ENCODE measurements at regions not wholly inside any gene's neighbourhood (a gene's known extent, or its start where the extent isn't known, plus 50 kb on each side); places are given as distances from the start of the nearest gene placed in this dataset.

DNA sequence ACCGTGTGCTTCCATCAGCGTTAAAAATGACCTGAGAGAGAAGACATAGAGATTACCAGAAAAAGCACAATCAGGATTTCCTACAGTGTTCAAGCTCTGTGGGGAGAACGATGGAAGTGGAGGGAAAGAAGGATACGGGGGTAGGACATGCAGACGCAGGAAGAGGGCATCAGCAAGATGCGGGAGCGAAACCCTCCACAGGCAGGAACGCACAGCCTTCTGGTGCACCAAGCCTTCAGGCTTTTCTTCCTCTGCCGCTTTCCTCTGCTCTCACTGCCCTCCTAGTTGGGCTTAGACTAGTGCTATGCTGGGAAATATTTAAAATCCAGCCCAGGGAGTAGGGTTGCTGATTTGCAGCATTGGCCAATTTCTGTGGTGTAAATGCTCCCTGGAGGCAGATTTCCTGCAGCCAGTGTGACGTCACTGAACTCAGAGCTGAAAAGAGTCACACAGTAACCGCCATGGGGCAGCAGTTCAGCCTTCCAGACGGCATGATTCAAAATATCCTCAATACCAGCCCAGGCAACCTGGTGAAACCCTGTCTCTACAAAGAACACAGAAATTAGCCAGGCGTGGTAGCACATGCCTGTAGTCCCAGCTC lies 205.1 kb upstream of the SOX1 start:
- intact Hi-C loops (cut with DNase I): no loop called here
- DNase-seq (ENCODE audit: low spot score): no peak

DNA sequence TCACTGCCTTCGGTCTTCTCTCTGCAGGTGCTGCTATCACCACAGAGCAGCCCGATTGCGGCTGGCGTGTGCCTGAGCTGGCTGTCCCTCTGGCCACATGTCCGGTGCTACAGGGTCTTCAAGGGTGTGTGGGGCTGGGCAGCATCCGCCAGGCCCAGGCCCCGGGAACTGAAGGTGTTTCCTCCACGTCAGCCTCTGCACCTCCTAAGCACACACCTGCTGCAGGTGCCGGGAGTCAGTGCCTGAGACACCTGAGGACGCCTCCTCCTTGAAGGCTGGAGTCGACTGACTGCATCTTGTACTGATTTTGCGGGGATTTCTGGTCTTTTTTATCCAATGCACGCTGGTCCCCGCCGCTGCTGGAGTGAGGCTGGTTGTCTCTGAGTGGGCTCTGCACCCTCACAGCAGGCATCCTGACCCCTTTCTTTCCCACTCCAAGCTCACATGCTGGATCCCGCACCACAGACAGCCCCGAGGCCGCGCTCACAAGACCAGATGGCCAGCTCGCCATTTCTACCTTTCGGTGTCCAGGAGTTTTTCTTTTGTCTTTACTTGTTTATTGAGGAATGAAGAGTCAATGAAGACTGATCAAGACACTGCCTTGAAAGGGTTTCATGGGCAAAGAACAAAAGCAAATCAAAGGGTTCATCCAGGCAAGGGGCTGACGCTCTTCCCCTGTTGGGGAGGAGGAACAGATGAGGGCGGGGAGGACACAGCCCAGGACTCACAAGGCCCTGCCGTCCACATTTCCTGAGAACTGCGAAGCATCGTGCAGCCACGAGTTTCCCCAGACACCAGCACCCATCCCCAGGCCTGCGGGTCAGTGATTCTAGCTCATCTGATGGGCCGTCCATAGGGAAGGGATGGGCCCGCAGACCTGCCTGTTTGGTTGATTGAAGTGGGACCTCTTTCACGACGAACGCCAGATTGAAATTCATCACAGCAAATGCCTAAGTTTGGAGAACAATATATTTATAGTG lies 203.8 kb upstream of the SOX1 start:
- no peak for DNase-seq (ENCODE audit: low spot score)
- intact Hi-C loops (cut with DNase I): no loop called here

DNA sequence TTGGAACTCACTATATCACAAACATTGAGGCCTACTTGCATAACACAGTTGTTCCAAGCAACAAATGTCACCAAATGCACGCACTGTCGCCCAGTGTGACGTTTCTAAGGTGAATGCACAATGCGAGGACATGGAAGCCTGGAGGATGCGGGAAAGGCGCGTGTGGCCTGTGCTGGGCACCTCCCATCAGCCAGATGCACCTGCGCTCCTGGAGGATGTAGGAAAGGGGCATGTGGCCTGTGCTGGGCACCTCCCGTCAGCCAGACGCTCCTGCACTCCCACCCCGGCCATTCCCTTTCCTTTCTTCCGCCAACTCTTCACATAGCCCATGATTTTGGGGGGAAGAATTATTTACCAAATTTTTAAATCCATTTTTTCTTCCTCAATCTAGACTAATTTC lies 202.4 kb upstream of the SOX1 start:
- intact Hi-C loops (cut with DNase I): no loop called here
- DNase-seq (ENCODE audit: low spot score): no peak

DNA sequence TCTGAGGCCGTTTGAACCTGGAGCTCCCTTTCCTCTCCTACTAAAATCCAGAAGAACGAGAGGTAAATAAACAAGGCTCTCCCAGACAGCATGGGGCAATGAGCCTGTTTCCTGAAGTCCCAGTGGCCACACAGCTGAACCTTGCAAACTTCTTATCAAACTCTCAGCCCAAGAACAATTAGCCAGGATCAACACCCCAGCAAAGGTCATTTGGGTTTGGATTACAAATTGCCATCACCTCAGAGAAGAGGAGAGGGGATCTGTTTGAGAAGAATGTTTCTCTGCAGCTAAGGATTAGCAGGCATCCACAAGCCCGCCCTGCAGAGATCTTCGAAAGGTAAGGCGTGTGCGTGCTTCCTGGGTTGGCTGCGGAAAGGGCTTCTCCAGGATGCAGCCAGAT lies 201.9 kb upstream of the SOX1 start:
- no peak for DNase-seq (ENCODE audit: low spot score)
- intact Hi-C loops (cut with DNase I): no loop called here

DNA sequence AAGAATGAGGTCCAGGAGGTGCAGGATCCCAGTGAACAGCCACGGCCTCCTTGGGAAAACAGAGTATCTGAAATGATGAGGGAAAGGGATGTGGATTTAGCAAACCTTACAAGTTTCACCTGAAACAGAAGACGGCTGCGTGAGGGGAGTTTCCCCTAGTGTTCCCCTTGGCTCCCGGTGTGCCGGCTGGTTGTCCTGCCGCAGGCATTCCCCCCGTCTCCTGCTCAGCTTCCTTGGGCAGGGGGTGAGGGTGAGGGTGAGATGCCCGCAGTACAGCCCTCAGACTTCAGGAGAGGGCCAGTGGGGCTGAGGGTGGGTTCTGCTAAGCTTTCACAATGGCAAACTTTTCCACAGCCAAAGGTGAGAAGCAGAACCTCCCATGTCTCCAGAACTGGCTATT lies 201.1 kb upstream of the SOX1 start:
- DNase-seq (ENCODE audit: low spot score): no peak
- intact Hi-C loops (cut with DNase I): no loop called here

DNA sequence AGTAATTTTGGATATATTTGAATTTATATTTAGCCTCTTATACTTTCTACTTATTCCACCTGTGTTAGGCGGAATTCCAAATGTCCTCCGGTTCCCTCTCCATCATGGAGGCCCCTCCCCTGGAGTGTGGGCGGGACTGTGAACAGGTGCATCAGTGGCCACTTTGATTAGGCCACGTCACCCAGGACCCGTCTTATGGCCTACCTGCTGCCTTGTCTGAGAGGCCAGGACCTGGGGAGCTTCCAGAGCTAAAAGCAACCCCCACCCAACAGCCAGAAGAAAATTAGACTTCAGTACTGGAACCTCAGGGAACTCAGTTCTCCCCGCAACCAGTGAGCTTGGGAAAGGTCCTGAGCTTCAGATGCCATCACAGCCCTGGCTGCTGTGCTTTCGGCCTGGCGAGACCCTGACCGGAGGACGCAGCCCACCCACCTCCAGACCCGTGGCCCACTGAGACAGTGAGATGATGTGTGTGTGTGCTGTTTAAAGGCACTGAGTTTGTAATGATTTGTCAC lies 200.2 kb upstream of the SOX1 start:
- intact Hi-C loops (cut with DNase I): no loop called here
- no peak for DNase-seq (ENCODE audit: low spot score)

DNA sequence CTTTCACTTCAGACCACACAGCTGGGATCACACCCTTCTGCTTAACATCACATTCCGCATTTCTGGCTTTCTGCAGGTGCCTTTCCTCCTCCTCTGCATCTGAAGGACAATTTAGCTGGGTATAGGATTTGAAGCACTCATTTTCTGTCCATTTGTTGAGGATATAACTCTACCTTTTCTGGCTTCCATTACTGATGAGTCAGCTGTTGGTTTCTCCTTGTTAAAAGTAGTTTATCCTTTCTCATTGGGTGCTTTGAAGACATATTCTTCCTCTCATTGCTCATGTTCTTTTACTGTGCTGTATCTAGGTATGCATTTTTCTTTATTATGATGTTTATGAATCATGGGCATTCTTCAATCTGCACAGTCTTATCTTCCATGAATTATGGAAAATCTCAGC lies 199.3 kb upstream of the SOX1 start:
- no peak for DNase-seq (ENCODE audit: low spot score)
- intact Hi-C loops (cut with DNase I): no loop called here

DNA sequence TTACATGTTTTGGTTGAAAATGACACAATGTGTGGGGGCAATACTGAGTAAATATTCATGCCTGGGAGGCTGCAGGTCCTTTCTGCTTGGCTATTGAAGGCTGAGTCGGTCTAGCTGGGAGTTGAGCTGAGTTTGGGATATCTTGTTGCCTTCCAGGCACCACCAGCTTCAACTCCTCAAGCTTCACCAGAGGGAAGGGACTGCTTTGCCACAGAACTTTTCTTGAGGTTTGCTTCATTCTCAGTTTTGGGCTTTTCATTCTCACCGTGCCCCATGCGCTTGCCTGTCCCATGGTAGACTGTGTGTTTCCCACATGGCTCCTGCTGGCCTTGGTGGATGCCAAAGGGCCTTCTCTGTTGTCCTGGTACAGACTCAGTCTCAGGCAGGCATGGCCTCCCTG lies 198.2 kb upstream of the SOX1 start:
- DNase-seq (ENCODE audit: low spot score): no peak

DNA sequence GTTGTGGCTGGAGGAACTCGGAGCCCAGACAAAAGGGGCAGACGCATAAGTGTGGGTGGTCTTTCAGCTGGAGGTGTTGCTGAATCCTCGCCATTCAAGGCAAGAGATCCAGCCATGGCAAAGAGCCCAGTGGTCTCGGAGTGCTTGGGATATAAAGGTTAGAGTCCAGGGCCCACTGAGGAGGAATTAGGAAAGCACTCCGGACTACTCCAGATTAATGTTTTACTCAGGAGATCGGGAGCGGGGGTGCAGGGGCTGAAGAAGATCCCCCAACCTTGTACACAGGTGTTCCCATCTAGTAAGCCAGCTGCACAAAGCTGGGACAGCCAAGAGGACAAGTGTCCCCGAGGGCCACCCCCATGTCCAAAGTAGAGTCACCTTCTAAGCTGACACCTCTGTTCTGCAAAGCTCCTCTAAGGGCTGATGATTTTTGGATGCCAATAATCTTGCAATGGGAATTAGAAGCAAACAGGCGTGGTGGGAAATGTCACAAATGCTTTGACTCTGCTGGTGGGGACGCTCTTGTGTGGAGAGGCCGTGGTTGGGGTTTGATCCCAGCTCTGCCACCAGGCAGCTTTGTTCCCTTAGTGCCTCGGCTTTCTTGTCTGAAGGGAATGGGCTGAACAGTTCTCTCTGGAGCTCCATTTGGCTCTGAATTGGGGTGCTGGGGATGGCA lies 194.3 kb upstream of the SOX1 start:
- no peak for DNase-seq (ENCODE audit: low spot score)
- intact Hi-C loops (cut with DNase I): no loop called here

More for the DNA sequence above, 198.2 kb upstream of the SOX1 start:
- intact Hi-C loops (cut with DNase I): no loop called here

DNA sequence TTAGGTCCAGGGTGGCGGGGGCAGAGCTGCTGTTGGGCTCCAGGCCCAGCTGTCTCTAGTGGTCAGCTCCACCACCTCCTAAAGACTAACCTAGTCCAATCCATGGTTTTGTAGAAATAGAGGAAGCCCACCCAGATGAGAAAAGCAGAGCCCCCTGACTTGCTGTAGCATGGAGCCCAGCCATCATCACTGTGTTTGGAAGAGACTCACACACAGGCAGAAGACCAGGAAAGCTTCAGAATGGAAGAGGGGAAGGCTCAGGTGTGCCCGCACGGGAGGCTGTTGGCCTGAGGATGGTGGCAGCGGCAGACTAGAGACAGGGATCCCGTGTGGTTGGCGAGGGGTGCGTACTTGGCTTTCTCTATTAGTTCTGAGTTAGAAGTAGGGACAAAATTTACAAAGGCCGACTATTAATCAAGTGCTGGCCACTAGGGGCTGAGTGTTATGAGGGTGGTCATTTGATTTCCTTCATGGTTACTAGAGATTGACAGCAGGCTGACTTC lies 193.2 kb upstream of the SOX1 start:
- intact Hi-C loops (cut with DNase I): no loop called here
- no peak for DNase-seq (ENCODE audit: low spot score)

DNA sequence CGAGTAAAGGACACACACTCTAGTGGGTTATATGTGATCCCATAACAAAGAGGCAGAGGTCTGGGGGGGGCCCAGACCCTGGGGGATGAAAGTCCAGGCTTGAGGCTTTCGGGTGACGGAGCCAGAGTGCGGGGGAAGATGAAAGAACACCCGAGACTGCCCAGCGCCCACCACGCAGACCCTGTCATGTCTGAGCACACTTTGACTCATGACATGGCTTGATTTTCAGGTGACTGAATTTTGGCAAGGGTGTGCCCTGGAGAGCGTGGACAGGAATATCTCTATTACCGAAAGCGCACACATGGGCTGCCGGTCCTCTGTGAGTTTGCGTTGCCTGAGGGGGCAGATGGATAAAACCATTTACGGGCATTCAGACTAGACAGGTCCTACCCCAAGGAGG lies 192.0 kb upstream of the SOX1 start:
- intact Hi-C loops (cut with DNase I): no loop called here
- DNase-seq (ENCODE audit: low spot score): no peak

DNA sequence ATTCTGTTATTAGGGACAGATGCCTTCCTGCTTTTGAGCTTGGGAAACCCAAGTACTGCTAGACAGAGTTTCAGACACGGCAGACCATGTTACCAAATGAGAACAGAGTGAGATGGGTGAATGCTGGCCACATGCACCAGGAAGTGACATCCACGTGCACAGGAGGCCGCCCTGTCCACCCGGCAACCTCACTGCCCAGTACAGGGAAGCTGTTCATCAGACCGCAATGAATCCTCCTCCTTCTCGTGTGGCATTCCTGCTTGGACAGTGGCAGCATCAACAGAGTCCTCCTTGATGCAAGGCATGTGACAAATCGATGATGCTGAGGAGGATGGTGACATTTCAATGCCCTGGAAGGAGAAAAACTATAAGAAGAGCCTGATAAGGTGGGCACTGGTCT lies 191.0 kb upstream of the SOX1 start:
- no peak for DNase-seq (ENCODE audit: low spot score)
- intact Hi-C loops (cut with DNase I): no loop called here

DNA sequence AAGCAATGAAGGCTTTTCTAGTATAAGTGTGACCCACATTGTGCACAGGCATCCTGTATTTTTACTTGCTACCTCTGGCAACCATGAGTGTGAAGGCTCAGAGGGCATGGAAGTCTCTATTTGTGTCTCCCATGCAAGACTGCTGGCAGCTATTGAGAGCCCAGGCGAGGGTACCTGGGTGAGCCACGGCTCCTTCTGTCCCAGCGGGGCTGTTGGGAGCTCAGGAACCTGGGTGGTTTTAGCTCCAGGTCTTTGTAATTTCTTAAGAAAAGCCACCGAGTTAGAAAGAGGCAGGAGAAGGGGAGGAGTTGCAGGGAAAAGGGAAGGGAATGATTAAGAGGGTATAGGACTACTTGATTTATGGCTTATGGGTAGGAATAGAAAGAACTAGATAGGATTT lies 190.4 kb upstream of the SOX1 start:
- intact Hi-C loops (cut with DNase I): no loop called here
- DNase-seq (ENCODE audit: low spot score): no peak

DNA sequence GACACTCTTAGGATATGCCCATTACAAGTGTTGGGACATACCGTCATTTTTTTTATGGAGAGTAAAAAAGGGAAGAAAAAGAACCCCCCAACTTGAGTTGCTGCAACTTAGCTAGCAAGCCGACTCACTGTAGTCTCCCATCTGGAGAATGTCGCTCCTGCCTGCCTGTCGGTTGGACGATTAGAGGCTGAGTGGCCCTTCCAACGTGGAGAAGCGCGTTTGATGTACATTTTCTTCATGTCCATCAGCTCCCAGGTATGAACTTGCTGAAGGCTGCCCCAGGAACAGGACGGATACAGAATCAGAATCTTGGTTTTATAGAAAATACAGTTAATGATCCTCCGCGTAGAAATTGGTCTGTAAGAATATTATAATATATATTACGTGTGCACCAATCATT lies 189.0 kb upstream of the SOX1 start:
- DNase-seq (ENCODE audit: low spot score): no peak
- intact Hi-C loops (cut with DNase I): no loop called here

DNA sequence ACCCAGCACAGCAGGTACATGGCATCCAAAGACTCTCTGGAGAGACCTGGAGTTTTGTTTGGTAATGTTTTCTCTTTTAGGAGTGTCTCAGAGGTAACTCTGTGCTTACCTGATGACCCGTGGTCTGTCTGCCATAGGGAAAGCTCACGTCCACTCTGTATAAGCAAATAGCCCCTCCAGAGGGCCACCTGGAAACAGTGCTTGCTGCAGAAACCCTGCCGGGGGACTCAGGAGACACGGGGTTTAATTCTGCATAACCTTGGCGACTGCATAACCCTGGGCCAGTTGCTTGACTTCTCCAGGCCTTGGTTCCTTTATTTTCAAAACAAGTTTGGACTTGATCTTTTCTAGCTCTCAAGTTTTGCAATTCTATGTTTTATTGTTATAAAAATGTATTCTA lies 187.2 kb upstream of the SOX1 start:
- no peak for DNase-seq (ENCODE audit: low spot score)
- intact Hi-C loops (cut with DNase I): no loop called here

DNA sequence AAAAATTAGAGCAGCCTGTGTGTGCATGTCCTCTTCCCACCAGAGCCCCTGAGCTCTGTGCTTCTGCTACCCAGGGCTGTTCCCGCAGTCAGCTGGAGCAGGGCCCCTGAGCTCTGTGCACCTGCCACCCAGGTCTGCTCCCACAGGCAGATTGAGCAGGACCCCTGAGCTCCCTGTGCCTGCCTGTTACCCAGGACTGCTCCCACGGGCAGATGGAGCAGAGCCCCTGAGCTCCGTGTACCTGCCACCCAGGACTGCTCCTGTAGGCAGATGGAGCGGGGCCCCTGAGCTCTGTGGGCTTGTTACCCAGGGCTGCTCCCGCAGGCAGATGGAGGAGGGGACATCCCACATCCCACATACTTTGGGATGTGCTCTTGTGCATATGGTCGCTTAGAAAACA lies 186.8 kb upstream of the SOX1 start:
- intact Hi-C loops (cut with DNase I): no loop called here

DNA sequence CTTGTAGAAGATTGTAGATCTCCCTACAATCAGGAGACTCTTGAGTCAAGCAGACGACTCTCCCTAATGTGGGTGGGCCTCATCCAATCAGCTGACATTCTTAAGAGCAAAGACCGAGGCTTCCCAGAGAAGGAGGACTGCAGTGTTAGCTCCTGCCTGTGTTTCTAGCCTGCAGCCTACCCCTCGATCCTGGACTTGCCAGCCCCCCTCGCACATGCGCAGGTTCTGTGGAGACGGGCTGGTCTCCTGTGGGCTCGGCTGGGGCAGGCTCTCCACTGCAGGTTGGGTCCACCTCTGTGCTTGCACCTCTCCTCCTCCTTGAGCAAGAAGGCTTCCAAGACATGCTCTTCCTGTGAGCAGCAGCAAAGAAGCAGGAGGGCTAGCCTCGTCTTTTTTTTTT lies 185.2 kb upstream of the SOX1 start:
- no peak for DNase-seq (ENCODE audit: low spot score)
- intact Hi-C loops (cut with DNase I): no loop called here

More for the DNA sequence above, 186.8 kb upstream of the SOX1 start:
- DNase-seq (ENCODE audit: low spot score): no peak

DNA sequence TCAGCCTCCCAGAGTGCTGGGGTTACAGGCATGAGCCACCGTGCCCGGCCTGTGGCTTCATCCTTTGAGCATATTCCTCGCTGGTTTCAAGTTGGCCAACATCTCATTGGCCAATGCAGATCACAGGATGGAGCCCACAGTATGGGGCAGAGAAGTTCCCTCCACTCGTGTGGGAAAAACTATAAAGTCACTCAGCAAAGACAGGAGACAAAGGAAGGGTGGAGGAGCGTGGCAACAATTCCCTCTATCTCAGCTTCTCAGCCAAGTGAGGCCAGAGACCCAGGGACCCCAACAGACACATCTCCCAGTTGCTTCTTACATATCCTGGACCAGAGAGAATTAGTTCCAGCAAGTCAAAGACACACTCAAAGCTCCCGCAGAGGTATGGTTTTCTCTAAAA lies 184.6 kb upstream of the SOX1 start:
- DNase-seq (ENCODE audit: low spot score): no peak
- intact Hi-C loops (cut with DNase I): no loop called here

DNA sequence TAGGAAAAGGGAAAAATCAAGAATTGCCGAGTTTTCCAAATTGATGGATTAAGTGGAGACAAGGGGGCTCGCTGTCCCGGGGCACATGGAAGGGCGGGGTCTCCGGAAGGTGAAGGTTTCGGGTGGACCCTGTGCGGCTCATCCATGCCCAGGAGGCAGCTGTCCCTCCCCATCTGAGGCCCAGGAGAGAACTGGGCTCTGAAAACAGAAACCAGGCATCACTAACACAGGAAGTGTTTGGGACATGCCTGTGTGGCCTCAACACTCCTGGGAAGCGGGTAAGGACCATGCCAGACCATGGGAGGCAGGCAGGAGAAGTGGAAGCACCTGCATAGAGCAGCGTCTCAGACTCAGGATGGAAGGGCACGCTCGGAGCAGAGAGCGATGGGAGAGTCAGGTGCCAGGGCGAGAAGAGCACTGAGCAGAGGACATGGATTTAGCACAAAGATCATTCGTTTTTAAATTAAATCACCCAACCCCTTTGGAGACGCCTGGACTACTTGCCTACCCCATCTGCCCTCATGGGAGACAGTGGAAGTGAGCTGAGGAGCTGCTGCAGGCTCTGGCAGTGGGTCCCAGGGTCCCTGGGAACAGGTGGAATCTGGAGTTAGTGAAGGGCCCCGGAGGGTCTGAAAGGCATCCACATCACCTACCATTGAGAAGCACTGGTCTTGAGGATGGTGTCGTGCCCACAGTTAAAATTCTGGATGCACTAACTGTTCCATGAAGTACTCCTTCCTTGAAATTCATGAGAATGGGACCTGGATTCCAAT lies 183.2 kb upstream of the SOX1 start:
- intact Hi-C loops (cut with DNase I): no loop called here
- no peak for DNase-seq (ENCODE audit: low spot score)
